NT2/D1 (cell line): ENCODE measurements at regions not wholly inside any gene's neighbourhood (a gene's known extent, or its start where the extent isn't known, plus 50 kb on each side); places are given as distances from the start of the nearest gene placed in this dataset.

Source experiments
- SUZ12 ChIP-seq: IDR thresholded peaks from 2 replicates; pipeline ENCODE4 v1.6.1; 2011; ENCODE audit not compliant: insufficient read length, insufficient read depth; ENCODE audit errors: extremely low read depth
- YY1 ChIP-seq: IDR thresholded peaks from 2 replicates; pipeline ENCODE4 v1.6.1; 2011; ENCODE audit not compliant: insufficient read length, insufficient read depth
- ZNF274 ChIP-seq: IDR thresholded peaks from 2 replicates; pipeline ENCODE4 v1.6.1; 2011; ENCODE audit warnings: mild to moderate bottlenecking, low read depth, low read length

GRCh38 chr17:72068643-72069042 lies 52.2 kb upstream of the SOX9 start:
- TF ChIP-seq ZNF274 (no peak), YY1 (no peak), SUZ12 (no peak)
